NCI-H146 treated with DMSO at 0.1 percent for 48 hours (cell line): ENCODE measurements at regions not wholly inside any gene's neighbourhood (a gene's known extent, or its start where the extent isn't known, plus 50 kb on each side); places are given as distances from the start of the nearest gene placed in this dataset.
"Not testable (repeated sequence)": the region's sequence is repeated elsewhere in the genome, so short reads cannot be mapped to it uniquely, and the experiment has no call there.

Experiments
- DNase-seq: peaks from one replicate; lab custom pipeline; 2025; ENCODE audit not compliant: unreplicated experiment; lab: John Stamatoyannopoulos, UW

- DNase-seq, result no peak
Observed at GRCh38 chr5:106637275-106637674, 1033.5 kb downstream of the EFNA5 start.

- DNase-seq, result no peak
Observed at GRCh38 chr5:106634375-106634774, 1036.4 kb downstream of the EFNA5 start.

DNA sequence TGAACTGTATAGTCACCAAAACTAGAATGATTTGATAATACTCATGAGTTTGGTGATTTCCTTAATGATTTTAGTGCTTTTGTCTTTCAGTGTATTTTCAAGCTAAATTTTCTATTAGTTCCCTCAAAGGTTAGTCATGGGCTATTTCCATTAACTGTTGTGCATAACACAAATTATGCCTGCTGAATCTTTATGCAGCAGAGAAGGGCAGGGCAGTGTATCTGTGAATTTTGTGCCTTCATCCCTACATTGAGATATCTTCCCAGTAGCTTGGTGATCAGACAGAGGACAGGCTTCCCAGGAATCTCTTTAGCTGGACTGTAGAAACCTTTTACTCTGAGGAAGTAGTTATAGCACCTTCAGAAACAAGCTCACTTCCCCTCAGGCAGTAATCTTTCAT is 1036.9 kb downstream of the EFNA5 start:
- DNase-seq, result no peak

DNA sequence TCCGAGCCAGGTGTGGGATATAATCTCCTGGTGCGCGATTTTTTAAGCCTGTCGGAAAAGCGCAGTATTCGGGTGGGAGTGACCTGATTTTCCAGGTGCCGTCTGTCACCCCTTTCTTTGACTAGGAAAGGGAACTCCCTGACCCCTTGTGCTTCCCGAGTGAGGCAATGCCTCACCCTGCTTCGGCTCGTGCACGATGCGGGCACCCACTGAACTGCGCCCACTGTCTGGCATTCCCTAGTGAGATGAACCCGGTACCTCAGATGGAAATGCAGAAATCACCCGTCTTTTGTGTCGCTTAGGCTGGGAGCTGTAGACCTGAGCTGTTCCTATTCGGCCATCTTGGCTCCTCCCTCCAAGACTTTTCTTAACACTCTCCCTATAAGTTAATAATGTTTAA is 1042.3 kb downstream of the EFNA5 start:
- not testable (repeated sequence) for DNase-seq

GRCh38 chr5:106610041-106610440 is 1060.7 kb downstream of the EFNA5 start:
- no peak for DNase-seq

DNA sequence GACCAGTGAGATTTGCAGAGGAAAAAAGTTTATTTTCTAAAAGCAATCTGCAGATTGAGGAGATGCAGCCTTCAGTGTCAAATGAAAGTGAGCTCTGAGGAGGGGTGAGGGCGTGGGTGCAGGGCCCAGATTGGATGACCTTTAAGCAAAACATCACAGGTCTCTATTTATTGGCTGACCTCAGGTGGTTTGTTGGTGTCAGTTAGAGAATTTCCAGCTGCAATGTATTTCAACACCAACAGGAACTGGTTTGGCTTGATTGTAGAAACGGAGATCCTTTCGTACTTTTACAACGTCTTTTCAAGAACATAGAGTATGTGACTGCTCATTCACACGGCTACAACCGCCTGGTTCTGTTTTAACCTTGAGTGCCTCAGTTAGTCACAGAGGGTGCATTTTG is 1069.1 kb downstream of the EFNA5 start:
- DNase-seq, result no peak

- DNase-seq, result no peak
Observed at GRCh38 chr5:106600803-106601202, 1069.9 kb downstream of the EFNA5 start.

DNA sequence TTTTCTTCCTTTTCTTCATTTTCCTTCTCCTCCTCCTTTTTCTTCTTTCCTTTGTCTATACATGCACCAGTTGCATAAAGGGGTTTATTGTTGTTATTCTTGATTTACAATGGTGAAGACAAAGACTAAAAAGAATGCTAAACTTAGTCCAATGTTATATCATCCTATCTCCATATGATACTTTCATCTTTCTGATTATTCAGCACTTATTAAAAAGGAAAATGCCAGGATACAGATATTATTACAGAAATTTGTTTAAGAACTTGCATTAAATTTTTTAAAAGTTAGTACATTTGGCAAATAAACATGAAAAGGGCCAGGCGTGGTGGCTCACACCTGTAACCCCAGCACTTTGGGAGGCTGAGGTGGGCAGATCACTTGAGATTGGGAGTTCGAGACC is 1074.9 kb downstream of the EFNA5 start:
- no peak for DNase-seq

GRCh38 chr5:106584268-106584667 is 1086.5 kb downstream of the EFNA5 start:
- no peak for DNase-seq

DNA sequence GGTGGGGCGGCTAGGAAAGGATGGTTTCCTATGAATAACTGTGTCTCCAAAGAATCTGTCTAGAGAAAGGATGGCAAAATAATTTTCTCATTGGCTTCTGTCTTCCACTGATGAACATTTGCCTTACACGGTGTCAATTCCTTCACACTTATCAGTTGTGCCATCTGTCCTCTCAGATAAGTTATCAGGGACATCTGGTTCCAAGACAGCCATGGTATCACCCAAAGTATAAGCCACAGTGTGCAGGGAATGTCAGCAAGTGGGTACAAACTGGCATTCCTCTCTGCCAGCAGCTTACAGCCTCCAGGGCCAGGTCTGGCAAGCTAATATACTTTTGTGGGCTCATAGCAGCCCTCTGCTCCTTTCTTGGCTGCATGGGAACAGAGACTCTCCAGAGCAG is 1092.0 kb downstream of the EFNA5 start:
- no peak for DNase-seq

DNA sequence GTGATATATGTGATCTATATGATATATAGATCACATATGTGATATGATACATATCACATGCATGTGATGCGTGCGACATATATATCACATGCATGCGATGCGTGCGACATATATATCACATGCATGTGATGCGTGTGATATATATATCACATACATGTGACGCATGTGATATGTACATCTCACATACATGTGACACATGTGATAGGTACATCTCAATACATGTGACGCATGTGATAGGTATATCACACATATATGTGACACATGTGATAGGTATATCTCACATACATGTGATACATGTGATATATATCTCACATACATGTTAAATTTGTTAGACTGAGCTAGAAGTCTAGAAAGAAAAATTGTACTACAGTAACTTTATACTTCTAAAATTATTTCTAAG is 1095.9 kb downstream of the EFNA5 start:
- no peak for DNase-seq

DNA sequence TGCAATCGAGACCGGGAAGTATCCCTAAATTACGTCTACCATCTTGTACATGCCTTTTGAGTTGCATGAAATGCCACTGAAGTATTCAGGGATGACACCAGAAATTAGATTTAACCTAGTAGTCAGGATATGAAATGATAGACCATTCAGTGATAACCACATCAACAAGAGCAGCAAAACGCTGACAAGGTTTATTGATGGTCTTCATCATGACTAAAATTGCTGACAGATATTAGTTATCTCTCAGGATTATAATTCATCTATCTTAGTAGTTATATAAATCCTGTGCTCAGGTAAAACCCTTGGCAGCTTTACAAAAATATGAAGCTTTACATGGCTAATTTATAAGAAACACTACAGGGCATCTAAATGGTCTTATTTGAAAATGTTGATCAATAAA is 1104.7 kb downstream of the EFNA5 start:
- no peak for DNase-seq

GRCh38 chr5:106545325-106545724 is 1125.4 kb downstream of the EFNA5 start:
- no peak for DNase-seq

GRCh38 chr5:106543330-106543729 is 1127.4 kb downstream of the EFNA5 start:
- DNase-seq, result no peak

GRCh38 chr5:106530150-106530549 is 1140.6 kb downstream of the EFNA5 start:
- DNase-seq, result no peak

GRCh38 chr5:106525438-106525837 is 1145.3 kb downstream of the EFNA5 start:
- no peak for DNase-seq

GRCh38 chr5:106523852-106524251 is 1146.9 kb downstream of the EFNA5 start:
- DNase-seq, result no peak

- no peak for DNase-seq
Observed at GRCh38 chr5:106522296-106522695, 1148.4 kb downstream of the EFNA5 start.

- DNase-seq, result no peak
Observed at GRCh38 chr5:106521701-106522100, 1149.0 kb downstream of the EFNA5 start.

- DNase-seq, result no peak
Observed at GRCh38 chr5:106510321-106510720, 1160.4 kb downstream of the EFNA5 start.

GRCh38 chr5:106508894-106509293 is 1161.8 kb downstream of the EFNA5 start:
- no peak for DNase-seq

DNA sequence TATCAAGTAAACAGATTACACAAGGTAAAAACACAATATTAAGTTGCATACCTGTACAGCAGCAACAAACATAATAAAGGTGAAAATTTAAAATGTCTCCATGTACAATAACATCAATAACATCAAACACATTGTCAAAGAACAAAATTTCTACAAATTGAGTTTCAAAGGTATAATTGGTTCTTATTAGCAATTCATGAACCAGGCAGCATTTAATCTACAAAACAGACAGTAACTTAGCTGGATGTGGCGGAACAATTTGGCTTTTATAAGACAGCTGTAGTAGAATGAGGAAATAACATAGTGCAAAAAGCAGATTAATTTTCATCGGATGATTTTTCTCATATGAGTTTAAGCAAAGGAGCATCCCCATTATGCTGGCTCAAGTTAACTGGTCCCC is 1176.8 kb downstream of the EFNA5 start:
- DNase-seq, result no peak

DNA sequence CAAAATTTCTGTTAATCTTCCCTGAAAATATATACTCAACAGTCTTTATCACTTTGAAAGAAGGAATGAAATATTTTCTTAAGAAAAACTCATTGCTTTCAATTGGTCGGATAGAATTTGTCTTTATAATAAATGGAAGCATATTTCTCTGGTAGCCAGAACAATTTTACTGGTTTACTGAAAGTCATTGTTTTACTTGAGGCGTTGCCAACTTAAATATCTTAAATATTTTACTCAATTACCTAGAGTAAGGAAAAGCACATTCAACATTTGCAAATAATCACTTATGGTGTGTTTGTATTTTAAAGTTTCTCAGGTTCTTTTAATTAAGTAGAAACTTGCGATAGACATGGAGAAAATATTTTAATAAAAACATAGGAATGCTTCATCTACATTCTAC is 1181.7 kb downstream of the EFNA5 start:
- DNase-seq, result no peak

DNA sequence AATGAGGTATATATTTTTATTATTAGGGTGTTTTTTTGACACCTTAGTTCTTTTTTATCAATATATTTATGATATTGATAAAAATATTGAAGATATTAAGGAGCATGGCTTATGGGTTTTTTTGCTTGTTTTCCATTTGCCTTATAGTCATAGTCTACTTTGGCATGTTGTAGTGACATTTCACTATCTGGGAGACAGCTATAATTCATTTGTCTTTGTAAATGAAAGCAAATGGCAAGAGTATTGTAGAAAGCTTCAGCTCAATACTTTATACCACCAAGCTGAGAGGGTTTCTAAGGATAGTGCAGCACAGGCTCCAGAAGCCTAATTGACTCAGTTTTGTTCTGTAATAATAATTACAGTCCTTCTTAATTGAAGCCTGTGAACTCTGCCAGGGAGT is 1182.3 kb downstream of the EFNA5 start:
- DNase-seq, result no peak
